Dedifferentiated amniotic fluid mesenchymal stem cell (primary cell): ENCODE measurements at regions not wholly inside any gene's neighbourhood (a gene's known extent, or its start where the extent isn't known, plus 50 kb on each side); places are given as distances from the start of the nearest gene placed in this dataset.
"Not testable (repeated sequence)": the region's sequence is repeated elsewhere in the genome, so short reads cannot be mapped to it uniquely, and the experiment has no call there.

ENCODE experiments used
- DNase-seq: peaks from one replicate; pipeline ENCODE4 v3.0.0-alpha.2; 2016; ENCODE audit errors: extremely low spot score

DNA sequence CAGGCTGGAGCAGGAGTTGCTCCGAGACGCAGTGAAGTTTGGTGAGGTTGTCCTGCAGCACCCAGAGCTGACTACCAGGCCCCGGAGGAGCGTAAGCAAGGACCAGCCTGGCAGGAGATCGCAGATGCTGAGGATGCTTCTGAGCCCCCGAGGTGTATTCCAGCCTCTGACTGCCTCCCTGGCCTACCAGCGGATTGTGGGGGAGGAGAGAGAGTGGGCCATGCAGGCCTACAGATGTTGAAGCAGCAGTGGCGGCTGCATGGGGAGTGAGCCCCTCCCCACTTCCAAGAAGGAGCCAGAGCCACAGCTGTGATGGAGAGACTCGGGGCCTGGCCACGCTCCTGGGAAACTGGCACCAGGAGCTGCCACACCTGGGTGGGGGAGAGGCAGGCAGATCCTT lies 302.5 kb upstream of the PROK2 start:
- DNase-seq, result no peak

DNA sequence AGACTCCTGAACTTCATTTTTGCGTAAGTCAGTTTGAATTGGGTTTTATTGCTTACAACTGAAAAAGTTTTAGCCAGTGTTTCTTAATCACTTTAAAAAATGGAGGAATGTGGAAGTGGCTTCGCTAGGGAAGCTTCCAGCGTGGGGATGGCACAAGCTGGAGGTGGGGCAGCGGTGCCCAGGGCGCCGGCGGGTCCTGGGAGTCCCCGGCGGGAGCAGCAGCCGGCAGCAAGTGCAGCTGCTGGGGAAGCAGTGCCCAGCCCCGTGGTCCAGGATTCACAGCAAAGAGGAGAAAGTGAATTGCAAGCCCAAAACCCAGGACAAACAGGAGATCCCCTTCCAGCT lies 301.8 kb upstream of the PROK2 start:
- no peak for DNase-seq

DNA sequence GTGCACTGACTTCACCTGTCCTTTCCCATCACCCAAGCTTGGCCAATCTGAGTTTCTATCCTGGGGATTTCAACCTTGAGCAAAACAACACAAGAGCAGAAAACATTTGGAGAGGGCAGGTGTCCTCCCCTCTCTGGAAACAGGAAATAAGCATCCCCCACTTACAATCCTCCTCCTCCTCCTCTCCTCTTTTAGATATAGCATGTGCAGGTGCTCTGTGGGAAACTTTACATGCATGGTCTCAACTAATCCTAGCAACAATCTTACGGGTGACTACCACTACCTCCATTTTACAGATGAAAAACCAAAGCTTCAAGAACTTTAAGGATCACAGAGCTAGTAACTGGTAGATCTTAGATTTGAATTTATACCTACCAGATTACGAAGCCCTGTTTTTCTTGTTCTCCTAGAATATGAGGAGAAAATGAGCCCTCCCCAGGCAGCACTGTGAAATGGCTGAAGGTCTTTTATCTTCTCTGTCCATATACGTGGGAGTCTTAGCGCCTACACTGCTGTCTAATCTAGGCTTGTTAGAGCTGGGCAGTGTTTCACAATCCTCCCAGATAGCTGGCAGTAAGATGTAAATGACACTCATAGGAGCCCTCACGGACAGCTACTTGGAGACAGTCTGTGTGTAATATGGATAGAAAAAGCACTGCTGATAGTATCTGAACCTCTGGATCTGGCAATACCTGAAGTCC lies 301.2 kb upstream of the PROK2 start:
- DNase-seq, result no peak

DNA sequence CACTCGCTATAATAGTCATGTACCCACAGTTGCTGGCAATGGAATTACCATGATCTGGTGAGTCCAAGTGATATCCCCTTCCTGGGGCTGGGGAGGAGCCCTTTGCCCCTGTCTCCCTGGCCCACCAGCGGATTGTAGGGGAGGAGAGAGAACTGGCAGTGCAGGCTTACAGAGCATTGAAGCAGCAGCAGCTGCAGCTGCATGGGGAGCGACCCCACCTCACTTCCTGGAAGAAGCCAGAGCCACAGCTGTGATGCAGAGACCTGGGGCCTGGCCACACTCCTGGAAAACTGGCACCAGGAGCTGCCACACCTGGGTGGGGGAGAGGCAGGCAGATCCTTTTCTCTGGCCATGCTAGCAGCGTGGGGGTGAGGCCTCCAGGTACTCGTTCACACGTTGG lies 300.1 kb upstream of the PROK2 start:
- no peak for DNase-seq

DNA sequence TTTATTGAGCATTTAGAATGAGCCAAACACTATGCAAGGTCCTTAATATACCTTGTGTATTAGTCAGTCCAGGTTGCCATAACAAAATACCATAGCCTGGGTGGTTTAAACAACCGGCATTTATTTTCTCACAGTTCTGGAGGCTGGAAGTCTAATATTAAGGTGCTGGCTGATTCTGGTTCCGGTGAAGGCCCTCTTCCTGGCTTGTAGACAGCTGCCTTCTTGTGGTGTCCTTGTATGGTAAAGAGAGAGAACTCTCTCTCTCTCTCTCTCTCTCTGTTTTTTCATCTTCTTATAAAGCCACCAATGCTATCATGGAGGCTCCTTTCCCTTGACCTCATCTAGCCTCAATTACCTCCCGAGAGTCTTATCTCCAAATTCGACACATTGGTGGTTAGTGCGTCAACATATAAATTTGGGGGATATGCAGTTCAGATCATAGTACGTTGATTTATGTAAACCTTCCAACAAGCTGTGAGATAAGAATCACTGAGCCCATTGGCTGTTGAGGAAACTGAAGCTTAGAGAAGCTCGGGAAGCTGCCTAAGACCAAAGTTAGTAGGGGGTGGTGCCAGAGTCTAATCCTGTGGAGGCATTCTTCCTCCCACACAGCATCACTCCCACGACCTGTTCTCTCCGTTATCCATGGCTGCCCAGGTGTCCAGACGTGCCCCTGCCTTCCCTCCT lies 298.0 kb upstream of the PROK2 start:
- no peak for DNase-seq

DNA sequence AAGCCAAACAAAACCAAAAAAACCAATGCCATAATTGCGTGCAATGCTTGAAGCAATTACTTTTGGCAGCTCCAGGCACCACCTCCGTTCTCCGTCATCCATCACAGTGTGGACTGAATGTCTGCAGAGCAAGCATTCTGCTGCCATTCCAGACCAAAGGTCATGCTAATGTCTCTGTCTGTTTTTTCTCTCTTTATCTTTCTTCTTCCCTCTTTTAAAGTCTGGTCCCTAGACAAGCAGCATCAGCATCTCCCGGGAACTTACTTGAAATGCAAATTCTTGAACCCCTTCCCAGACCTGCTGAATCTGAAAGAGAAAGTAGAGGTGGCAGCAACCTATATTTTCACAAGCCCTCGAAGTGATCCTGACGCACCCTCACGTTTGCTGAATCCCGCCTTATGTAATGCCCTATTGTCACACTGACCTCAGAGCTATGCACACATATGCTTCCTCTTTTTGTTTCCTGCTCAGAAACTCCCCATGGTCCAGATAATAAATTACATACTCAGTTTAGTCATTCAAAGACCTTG lies 297.3 kb upstream of the PROK2 start:
- DNase-seq, result no peak

DNA sequence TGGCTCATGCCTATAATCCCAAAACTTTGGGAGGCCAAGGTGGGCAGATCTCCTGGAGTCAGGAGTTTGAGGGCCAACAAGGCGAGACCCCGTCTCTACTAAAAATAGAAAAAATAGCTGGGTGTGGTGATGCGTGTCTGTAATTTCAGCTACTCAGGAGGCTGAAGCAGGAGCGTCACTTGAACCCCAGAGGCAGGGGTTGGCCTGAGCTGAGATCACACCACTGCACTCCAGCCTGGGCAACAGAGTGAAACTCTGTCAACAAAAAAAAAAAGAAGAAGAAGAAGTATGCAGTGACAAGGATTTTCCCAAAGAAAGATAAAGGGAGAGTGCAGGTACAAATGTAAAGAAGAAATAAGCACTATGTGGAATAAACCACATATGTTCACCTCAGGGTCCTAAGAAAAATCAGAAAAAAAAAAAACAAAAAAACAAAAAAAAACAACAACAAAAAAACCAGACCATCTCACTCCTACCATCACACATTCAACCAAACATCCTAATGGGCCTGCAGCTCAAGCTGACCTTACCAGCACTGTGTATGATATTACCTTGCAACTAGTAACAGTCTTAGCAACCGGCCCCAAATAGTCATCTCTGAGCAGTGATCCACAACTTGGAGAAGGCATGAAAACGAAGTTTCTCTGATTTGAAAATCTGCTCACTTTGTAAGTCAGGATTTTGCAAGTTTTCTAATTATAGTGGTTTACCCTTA lies 296.7 kb upstream of the PROK2 start:
- DNase-seq, result no peak

DNA sequence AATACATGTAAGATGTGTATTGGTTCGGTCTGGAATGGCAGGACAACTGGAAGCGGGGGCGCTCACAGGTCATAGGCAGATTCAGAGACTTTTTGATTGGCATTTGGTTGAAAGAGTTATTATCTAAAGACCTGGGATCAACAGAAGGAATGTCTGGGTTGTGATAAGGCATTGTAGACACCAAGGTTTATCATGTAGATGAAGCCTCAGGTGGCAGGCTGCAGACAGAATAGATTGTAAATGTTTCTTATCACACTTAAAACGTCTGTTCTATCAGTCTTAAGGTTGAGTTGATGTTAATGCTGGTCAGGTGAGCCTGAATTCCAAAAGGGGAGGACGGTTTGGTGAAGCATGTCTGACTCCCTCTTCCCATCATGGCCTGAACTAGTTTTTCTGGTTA lies 295.9 kb upstream of the PROK2 start:
- DNase-seq, result no peak

DNA sequence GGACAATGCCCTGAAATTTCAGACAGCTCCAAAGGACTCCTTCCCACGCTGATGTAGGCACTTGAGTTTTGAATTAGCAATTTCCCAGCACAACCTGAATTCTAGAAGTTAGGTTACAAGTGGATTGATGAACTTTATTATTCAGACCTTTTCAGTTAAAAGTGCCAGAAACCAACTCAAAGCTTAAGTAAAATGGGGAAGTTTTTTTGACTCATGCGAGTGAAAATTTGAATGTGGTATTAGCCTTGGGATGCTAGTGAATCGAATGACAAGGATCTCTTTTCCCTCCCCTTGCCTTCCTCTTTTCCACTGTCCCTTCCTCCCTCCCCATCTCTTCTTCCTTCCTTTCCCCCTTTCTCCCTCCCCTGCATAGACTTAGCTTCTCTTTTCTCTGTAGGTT lies 295.1 kb upstream of the PROK2 start:
- no peak for DNase-seq

DNA sequence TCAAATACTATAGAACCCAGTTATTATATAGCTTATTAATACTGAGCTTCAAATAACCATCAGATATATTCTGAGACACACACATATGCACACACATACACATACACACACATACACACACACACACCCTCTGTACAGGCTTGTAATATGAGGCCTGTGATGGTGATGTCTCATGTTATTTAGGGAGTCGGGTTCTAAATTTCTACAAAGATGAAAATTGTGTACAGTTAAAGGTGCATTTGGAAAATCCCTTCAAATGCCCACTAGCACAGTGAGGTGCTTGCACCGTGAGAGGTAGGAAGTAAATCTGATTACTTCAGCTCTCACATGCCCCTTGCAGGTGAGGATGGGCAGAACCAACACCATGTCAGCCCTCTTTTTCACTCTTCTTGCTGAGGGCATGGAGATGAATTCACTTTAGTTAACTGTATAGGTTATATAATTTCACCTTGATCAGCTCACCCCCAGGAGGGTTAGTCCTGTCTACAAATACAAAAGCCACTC lies 294.5 kb upstream of the PROK2 start:
- no peak for DNase-seq

DNA sequence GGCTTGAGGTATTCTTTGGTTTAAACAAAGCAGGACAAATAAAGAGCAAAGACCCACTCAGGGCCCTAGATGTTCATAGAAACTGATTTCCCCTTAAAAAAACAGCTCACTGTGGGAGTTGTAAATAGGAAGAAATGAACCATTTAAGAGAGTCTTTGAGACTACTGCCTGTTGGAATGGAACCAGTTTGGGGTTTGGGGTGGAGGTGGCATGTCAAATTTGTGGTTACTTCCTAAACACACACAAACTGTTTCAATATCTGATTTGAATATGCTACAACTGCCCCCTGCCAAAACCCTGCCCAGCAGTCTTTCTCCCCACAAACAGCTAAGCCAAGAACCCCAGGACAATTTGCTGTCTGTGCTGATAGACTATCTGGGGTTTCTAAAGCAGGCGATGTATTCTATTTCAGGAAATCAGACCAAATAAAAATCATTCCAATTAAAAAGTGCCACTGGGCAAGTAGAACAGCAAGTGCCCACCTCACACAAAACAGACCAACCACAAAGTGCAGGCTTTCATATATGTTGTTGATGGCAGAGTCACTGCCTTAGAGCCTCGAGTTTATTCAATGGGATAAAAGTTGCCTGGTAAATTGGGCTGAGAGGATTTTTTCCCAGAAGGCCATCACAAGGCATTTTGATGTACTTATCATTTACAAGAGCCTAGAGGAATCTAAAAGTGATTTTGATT lies 293.9 kb upstream of the PROK2 start:
- DNase-seq, result no peak

DNA sequence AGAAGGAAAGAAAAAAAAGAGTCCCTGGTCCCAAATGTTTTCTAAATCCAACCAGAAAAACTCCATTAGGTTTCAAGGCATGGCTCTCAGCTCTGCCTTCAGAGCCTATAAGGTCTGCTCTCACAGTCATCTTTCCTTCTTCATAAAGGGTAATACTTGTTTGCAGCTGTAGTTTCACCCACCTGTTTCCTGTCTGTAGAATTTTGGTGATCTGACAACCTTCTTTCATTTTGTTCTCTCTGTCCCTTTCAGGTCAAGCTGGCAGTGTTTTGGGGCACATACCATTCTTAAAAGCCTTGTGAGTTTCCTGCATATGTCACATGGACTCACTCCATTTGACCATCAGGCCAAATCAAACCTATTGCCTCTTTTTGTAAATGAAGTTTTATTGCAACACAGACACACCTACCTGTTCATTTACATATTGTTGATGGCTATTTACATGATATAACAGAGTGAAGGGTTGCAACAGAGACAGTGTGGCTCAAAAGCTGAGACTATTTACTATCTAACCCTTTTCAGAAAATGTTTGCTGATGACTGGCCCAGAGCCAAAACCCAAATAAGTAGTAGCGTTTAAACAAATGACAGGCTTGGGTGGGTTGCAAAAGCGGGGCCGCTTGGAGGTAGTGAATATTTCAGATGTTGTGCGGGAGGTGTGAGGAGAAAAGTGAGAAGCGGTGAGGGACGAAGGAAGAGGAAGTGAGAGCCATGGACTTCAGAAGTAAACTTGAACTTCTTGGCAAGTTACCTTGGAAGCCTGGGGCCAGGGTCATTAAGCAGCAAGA lies 292.7 kb upstream of the PROK2 start:
- DNase-seq, result no peak

DNA sequence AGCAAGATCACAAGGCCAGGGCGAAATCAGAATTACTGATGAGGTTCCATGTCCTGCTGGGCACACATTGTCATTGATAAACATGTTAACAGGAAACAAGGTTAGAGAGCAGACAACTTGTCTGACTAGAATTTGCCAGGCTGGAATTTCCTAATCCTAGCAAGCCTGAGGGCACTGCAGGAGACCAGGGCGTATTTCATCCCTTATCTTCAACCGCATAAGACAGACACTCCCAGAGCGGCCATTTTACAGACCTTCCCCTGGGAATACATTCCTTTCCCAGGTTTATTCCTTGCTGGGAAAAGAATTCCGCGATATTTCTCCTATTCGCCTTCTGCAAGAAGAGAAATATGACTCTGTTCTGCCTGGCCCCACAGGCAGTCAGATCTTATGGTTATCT lies 290.9 kb upstream of the PROK2 start:
- DNase-seq, result not testable (repeated sequence)

DNA sequence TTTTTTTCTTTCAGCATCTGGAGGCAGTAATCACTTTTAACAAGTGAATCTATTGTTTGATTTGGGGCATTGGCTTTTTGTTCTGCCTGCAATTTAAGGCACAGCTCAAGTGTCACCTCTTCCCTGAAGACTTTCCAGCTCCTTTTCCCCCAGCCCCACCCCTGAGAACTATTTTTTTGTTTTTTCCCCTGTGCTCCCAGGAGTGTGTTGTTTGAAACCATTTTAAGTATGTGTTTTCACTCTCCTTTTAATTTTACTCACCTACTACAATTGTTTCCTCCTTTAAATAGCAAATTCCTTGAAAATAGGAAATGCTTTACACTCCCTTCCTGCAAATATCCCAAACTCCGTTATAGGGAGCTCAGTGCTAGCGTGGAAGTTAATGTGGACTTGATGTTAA lies 286.7 kb upstream of the PROK2 start:
- no peak for DNase-seq

DNA sequence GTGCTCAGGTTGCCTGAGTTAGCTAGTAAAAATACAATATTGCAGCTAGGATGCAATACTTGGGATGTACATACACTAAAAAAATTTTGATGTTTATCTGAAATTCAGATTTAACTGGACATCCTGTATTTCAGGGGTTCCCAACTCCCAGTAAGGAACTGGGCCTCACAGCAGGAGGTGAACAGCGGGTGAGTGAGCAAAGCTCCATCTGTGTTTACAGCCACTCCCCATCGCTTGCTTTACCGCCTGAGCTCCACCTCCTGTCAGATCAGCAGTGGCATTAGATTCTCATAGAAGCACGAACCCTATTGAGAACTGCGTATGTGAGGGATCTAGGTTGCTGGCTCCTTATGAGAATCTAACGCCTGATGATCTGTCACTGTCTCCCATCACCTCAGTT lies 285.1 kb upstream of the PROK2 start:
- DNase-seq, result no peak

DNA sequence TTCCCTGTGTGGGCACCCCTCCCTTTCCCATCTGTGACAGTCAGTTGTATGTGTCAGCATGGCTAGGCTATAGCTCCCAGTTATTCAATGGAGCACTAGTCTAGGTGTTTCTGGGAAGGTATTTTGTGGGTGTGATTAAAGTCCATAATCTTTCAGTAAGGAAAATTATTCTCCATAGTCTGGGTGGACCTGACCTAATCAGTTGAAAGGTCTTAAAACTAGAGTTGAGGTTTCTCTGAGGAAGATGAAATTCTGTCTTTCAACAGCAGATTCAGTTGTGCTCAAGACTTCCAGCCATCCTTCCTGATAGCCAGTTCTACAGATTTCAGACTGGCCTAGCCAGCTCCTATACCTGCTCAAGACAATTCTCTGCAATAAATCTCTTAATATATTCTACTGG lies 284.6 kb upstream of the PROK2 start:
- DNase-seq, result no peak

DNA sequence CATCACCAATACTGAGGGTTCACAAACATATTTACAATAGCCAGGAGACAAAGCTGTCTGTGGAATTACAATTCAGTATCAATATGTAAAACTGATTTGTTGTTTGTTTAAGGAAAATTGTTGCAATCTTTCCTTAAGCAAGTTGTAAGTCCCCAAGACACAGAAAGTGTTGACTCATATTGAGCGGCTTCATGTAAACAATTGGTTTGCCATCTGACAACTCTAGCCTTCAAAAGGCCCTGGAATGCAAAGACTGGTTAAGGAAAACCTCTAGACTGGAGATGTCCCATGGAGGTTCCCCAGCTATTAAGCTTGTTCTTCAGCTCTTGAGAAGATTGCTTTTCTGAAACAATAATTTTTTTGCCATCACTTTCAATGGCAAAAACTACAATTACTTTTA lies 283.7 kb upstream of the PROK2 start:
- DNase-seq, result no peak

DNA sequence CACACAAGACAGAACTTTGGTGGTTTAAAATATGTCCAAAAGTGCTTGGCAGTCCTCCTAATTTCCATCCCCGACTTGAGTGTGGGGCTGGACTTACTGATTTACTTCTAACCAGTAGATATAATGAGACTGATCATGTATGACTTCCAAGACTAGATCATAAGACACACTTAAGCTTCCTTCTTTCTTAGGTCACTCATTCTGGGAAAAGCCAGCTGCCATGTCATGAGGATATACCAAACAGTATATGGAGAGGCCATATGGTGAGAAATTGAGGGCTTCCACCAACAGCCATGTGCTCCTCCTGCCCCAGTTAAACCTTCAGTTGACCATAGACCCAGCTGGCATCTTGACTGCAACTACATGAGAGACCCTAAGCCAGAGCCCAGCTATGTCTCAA lies 282.8 kb upstream of the PROK2 start:
- DNase-seq, result no peak

DNA sequence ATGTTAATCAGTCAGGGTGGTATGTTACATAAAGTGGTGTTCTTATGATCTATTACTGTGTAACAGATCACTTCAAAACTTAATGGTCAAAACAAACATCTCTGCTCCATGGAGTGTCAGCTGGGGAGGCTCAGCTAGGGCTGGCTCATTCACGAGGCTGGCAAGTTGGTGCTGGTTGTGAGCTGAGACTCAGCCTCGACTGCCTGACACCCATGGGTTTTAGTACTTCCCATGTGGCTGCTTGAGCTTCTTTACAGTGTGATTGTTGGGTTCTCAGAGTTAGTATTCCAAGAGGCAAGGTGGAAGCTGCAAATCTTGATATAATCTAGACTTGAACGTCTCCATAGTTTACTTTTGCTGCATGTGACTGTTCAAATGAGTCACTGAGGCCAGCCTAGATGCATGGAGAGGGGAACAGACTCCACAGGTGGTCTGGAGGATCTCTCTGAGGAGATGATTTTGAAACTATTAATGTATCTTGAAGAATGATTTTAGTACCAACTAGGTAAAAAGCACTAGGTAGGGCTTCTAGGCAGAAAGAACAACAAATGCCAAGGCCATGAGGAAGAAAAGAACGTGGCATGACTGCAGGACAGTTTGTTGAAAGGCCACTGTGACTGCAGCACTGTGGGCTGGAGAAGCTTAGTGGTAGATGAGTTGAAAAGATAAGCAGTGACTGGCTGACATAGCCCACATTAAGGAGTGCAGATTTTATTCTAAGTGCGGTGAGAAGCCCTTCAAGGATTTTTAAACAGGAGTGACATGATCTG lies 281.1 kb upstream of the PROK2 start:
- no peak for DNase-seq

DNA sequence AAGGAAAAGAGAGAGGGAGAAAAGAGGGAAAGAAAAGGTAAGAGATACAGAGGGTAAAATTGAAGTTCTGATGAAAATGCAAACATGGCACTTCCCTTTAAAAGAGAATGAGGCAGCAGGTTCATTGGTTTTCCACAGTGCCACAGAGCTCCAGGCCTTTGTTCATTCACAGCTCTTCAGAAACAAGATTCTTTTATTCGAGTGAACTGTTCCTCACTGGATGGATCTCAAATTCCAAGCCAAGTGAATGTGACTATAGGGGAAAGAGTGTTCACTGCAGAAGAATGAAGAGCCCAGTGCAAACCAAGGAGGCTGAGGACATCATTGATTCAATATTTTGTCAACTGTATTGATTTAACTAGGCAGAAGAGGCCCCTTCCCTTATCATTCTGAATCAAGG lies 280.3 kb upstream of the PROK2 start:
- DNase-seq, result no peak

DNA sequence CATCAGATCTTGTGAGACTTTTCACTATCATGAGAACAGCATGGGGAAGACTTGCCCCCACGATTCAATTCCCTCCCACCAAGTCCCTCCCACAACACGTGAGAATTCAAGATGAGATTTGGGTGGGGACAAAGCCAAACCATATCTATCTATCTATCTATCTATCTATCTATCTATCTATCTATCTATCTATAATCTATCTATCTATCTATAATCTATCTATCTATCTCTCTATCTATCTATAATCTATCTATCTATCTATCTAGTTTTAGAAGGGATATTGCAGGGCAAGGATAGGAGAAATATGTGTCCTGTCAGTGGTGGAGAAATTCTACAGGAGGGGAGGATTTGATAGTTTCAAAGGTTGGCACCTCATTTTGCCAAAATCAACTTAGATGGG lies 279.8 kb upstream of the PROK2 start:
- DNase-seq, result not testable (repeated sequence)
